HG02588 (cell line): ENCODE measurements at regions not wholly inside any gene's neighbourhood (a gene's known extent, or its start where the extent isn't known, plus 50 kb on each side); places are given as distances from the start of the nearest gene placed in this dataset.
"Not testable (repeated sequence)": the region's sequence is repeated elsewhere in the genome, so short reads cannot be mapped to it uniquely, and the experiment has no call there.

ENCODE experiments used
- ATAC-seq: cut with Tn5 transposase; IDR thresholded peaks from one replicate; pipeline ENCODE4 v1.9.1; 2021; ENCODE audit warnings: mild to moderate bottlenecking, moderate library complexity; ENCODE audit not compliant: unreplicated experiment

GRCh38 chr6:81625216-81625615, 127.3 kb downstream of the TENT5A start:
- ATAC-seq, result no peak

- no peak for ATAC-seq
Observed at GRCh38 chr6:81624453-81624852, 128.0 kb downstream of the TENT5A start.

- ATAC-seq, result no peak
Observed at GRCh38 chr6:81623106-81623759, 129.2 kb downstream of the TENT5A start.

- no peak for ATAC-seq
Observed at GRCh38 chr6:81621816-81622395, 130.6 kb downstream of the TENT5A start.

GRCh38 chr6:81614292-81614691, 138.2 kb downstream of the TENT5A start:
- no peak for ATAC-seq

- ATAC-seq, result no peak
Observed at GRCh38 chr6:81613606-81614005, 138.9 kb downstream of the TENT5A start.

GRCh38 chr6:81612136-81612535, 140.3 kb downstream of the TENT5A start:
- no peak for ATAC-seq

- no peak for ATAC-seq
Observed at GRCh38 chr6:81609736-81610135, 142.7 kb downstream of the TENT5A start.

- ATAC-seq, result no peak
Observed at GRCh38 chr6:81608776-81609175, 143.7 kb downstream of the TENT5A start.

- ATAC-seq, result no peak
Observed at GRCh38 chr6:81606965-81607381, 145.5 kb downstream of the TENT5A start.

GRCh38 chr6:81605526-81605925, 147.0 kb downstream of the TENT5A start:
- no peak for ATAC-seq

- no peak for ATAC-seq
Observed at GRCh38 chr6:81601918-81602317, 150.6 kb downstream of the TENT5A start.

GRCh38 chr6:81600488-81600887, 152.0 kb downstream of the TENT5A start:
- not testable (repeated sequence) for ATAC-seq

GRCh38 chr6:81594501-81594900, 158.0 kb downstream of the TENT5A start:
- no peak for ATAC-seq

GRCh38 chr6:81590314-81590691, 162.2 kb downstream of the TENT5A start:
- ATAC-seq, result no peak

GRCh38 chr6:81589465-81590313, 162.8 kb downstream of the TENT5A start:
- no peak for ATAC-seq

- not testable (repeated sequence) for ATAC-seq
Observed at GRCh38 chr6:81585686-81586085, 166.8 kb downstream of the TENT5A start.

- ATAC-seq, result not testable (repeated sequence)
Observed at GRCh38 chr6:81584156-81584555, 168.3 kb downstream of the TENT5A start.

- ATAC-seq, result no peak
Observed at GRCh38 chr6:81575442-81575841, 177.0 kb downstream of the TENT5A start.

GRCh38 chr6:81572020-81572419, 180.5 kb downstream of the TENT5A start:
- no peak for ATAC-seq

- no peak for ATAC-seq
Observed at GRCh38 chr6:81570681-81571080, 181.8 kb downstream of the TENT5A start.

- no peak for ATAC-seq
Observed at GRCh38 chr6:81568973-81569372, 183.5 kb downstream of the TENT5A start.
